Activated T-helper 1 cell treated with anti-CD3 and anti-CD28 coated beads, Interleukin-12 subunit alpha, Interleukin-12 subunit beta, Interleukin-2, Interleukin-4 antibody, amounts not matched to agents 30 ng/mL and 10 ng/mL and 1 ng/mL, durations not matched to agents 14 hours and 24 hours and 36 hours (primary cell): ENCODE measurements at regions not wholly inside any gene's neighbourhood (a gene's known extent, or its start where the extent isn't known, plus 50 kb on each side); places are given as distances from the start of the nearest gene placed in this dataset.

Source experiments
- DNase-seq: peaks from one replicate; pipeline ENCODE4 v3.0.0; 2021; ENCODE audit warnings: low spot score
- H3K27ac Mint-ChIP-seq: one replicate; pipeline ENCODE4 v1.8.0; 2021; ENCODE audit warnings: mild to moderate bottlenecking, mixed read lengths
- H3K27me3 Mint-ChIP-seq: one replicate; pipeline ENCODE4 v1.8.0; 2022; ENCODE audit warnings: mild to moderate bottlenecking, moderate library complexity, mixed read lengths; ENCODE audit not compliant: insufficient read depth
- H3K36me3 Mint-ChIP-seq: one replicate; pipeline ENCODE4 v1.8.0; 2021; ENCODE audit warnings: low read depth, mixed read lengths
- H3K4me1 Mint-ChIP-seq: one replicate; pipeline ENCODE4 v1.8.0; 2021; ENCODE audit warnings: low read depth, mixed read lengths
- H3K4me3 Mint-ChIP-seq: one replicate; pipeline ENCODE4 v1.8.0; 2021; ENCODE audit warnings: mild to moderate bottlenecking, moderate library complexity, mixed read lengths
- H3K9me3 Mint-ChIP-seq: one replicate; pipeline ENCODE4 v1.8.0; 2021; ENCODE audit warnings: mixed read lengths
- intact Hi-C: fragments of 100-400 bp; cut with micrococcal nuclease; formaldehyde crosslinking; loops from one replicate; pipeline ENCODE4 v1.15.1; 2024

GRCh38 chr5:165781738-165782137, 2276.3 kb downstream of the MAT2B start:
- no peaks in the 10 kb centered on the region for H3K36me3 Mint-ChIP-seq
- H3K4me1 Mint-ChIP-seq: no peaks in the 10 kb centered on the region
- no peak for DNase-seq
- no peak overlapping the region for H3K27ac Mint-ChIP-seq
- H3K4me3 Mint-ChIP-seq: no peak overlapping the region
- intact Hi-C loops: no loop called here
- H3K9me3 Mint-ChIP-seq: peaks cover 16% of the 10 kb centered on the region
- no peaks in the 10 kb centered on the region for H3K27me3 Mint-ChIP-seq

GRCh38 chr5:165783024-165783423, 2277.6 kb downstream of the MAT2B start:
- intact Hi-C loops: no loop called here

GRCh38 chr5:165786073-165786472, 2280.7 kb downstream of the MAT2B start:
- intact Hi-C loops: no loop called here
- no peak for DNase-seq
- Mint-ChIP-seq H3K4me3 (no peak overlapping the region), H3K27ac (no peak overlapping the region), H3K4me1 (no peaks in the 10 kb centered on the region), H3K27me3 (no peaks in the 10 kb centered on the region), H3K36me3 (no peaks in the 10 kb centered on the region), H3K9me3 (peaks cover 22% of the 10 kb centered on the region)

More at GRCh38 chr5:165783024-165783423, 2277.6 kb downstream of the MAT2B start:
- Mint-ChIP-seq H3K4me1 (no peaks in the 10 kb centered on the region), H3K9me3 (peaks cover 20% of the 10 kb centered on the region), H3K27me3 (no peaks in the 10 kb centered on the region), H3K4me3 (no peak overlapping the region), H3K36me3 (no peaks in the 10 kb centered on the region), H3K27ac (no peak overlapping the region)
- DNase-seq: no peak

- no peak for DNase-seq
- Mint-ChIP-seq H3K27me3 (no peaks in the 10 kb centered on the region), H3K4me3 (no peak overlapping the region), H3K9me3 (peaks cover 15% of the 10 kb centered on the region), H3K4me1 (no peaks in the 10 kb centered on the region), H3K36me3 (no peaks in the 10 kb centered on the region), H3K27ac (no peak overlapping the region)
- intact Hi-C loops: no loop called here
Measured at GRCh38 chr5:165795073-165795472, 2289.7 kb downstream of the MAT2B start.

GRCh38 chr5:165805756-165806155, 2300.3 kb downstream of the MAT2B start:
- DNase-seq: no peak
- intact Hi-C loops: no loop called here
- H3K27me3 Mint-ChIP-seq: no peaks in the 10 kb centered on the region
- peaks cover 4% of the 10 kb centered on the region for H3K9me3 Mint-ChIP-seq
- H3K4me3 Mint-ChIP-seq: no peak overlapping the region
- H3K4me1 Mint-ChIP-seq: no peaks in the 10 kb centered on the region
- H3K27ac Mint-ChIP-seq: no peak overlapping the region
- H3K36me3 Mint-ChIP-seq: no peaks in the 10 kb centered on the region

GRCh38 chr5:165808335-165808734, 2302.9 kb downstream of the MAT2B start:
- Mint-ChIP-seq H3K36me3 (no peaks in the 10 kb centered on the region), H3K4me3 (no peak overlapping the region), H3K27ac (no peak overlapping the region), H3K4me1 (no peaks in the 10 kb centered on the region), H3K27me3 (no peaks in the 10 kb centered on the region), H3K9me3 (no peaks in the 10 kb centered on the region)
- intact Hi-C loops: no loop called here
- no peak for DNase-seq

- intact Hi-C loops: no loop called here
- Mint-ChIP-seq H3K4me3 (no peak overlapping the region), H3K36me3 (no peaks in the 10 kb centered on the region), H3K27ac (no peak overlapping the region), H3K27me3 (no peaks in the 10 kb centered on the region), H3K4me1 (no peaks in the 10 kb centered on the region), H3K9me3 (no peaks in the 10 kb centered on the region)
- no peak for DNase-seq
Measured at GRCh38 chr5:165809914-165810313, 2304.5 kb downstream of the MAT2B start.

- Mint-ChIP-seq H3K9me3 (peaks cover 5% of the 10 kb centered on the region), H3K27me3 (no peaks in the 10 kb centered on the region), H3K36me3 (no peaks in the 10 kb centered on the region), H3K27ac (no peak overlapping the region), H3K4me1 (no peaks in the 10 kb centered on the region), H3K4me3 (no peak overlapping the region)
- intact Hi-C loops: no loop called here
- DNase-seq: no peak
Measured at GRCh38 chr5:165829504-165829903, 2324.1 kb downstream of the MAT2B start.

- Mint-ChIP-seq H3K4me3 (no peak overlapping the region), H3K4me1 (no peaks in the 10 kb centered on the region), H3K36me3 (no peaks in the 10 kb centered on the region), H3K27ac (no peak overlapping the region), H3K9me3 (peaks cover 6% of the 10 kb centered on the region), H3K27me3 (no peaks in the 10 kb centered on the region)
- intact Hi-C loops: no loop called here
- no peak for DNase-seq
Measured at GRCh38 chr5:165834891-165835290, 2329.5 kb downstream of the MAT2B start.

- intact Hi-C loops: no loop called here
- Mint-ChIP-seq H3K27me3 (no peaks in the 10 kb centered on the region), H3K4me3 (no peak overlapping the region), H3K4me1 (no peaks in the 10 kb centered on the region), H3K36me3 (no peaks in the 10 kb centered on the region), H3K27ac (no peak overlapping the region), H3K9me3 (peaks cover 6% of the 10 kb centered on the region)
- no peak for DNase-seq
Measured at GRCh38 chr5:165836046-165836445, 2330.6 kb downstream of the MAT2B start.

- Mint-ChIP-seq H3K4me1 (no peaks in the 10 kb centered on the region), H3K4me3 (no peak overlapping the region), H3K27ac (no peak overlapping the region), H3K27me3 (no peaks in the 10 kb centered on the region), H3K9me3 (peaks cover 6% of the 10 kb centered on the region), H3K36me3 (no peaks in the 10 kb centered on the region)
- no peak for DNase-seq
- intact Hi-C loops: no loop called here
Measured at GRCh38 chr5:165837286-165837685, 2331.9 kb downstream of the MAT2B start.

- H3K9me3 Mint-ChIP-seq: peaks cover 7% of the 10 kb centered on the region
- intact Hi-C loops: no loop called here
- no peaks in the 10 kb centered on the region for H3K4me1 Mint-ChIP-seq
- H3K4me3 Mint-ChIP-seq: no peak overlapping the region
- H3K27me3 Mint-ChIP-seq: no peaks in the 10 kb centered on the region
- DNase-seq: no peak
- H3K36me3 Mint-ChIP-seq: no peaks in the 10 kb centered on the region
- H3K27ac Mint-ChIP-seq: no peak overlapping the region
Measured at GRCh38 chr5:165844571-165844970, 2339.2 kb downstream of the MAT2B start.

- no peak overlapping the region for H3K4me3 Mint-ChIP-seq
Measured at GRCh38 chr5:165858118-165858517, 2352.7 kb downstream of the MAT2B start.

GRCh38 chr5:165859251-165859650, 2353.8 kb downstream of the MAT2B start:
- Mint-ChIP-seq H3K27ac (no peak overlapping the region), H3K27me3 (no peaks in the 10 kb centered on the region), H3K4me3 (no peak overlapping the region), H3K36me3 (no peaks in the 10 kb centered on the region), H3K9me3 (peaks cover 18% of the 10 kb centered on the region), H3K4me1 (no peaks in the 10 kb centered on the region)
- no peak for DNase-seq
- intact Hi-C loops: no loop called here

More at GRCh38 chr5:165858118-165858517, 2352.7 kb downstream of the MAT2B start:
- peaks cover 26% of the 10 kb centered on the region for H3K9me3 Mint-ChIP-seq
- intact Hi-C loops: no loop called here
- H3K27ac Mint-ChIP-seq: no peak overlapping the region
- no peaks in the 10 kb centered on the region for H3K27me3 Mint-ChIP-seq
- no peak for DNase-seq
- H3K4me1 Mint-ChIP-seq: no peaks in the 10 kb centered on the region
- H3K36me3 Mint-ChIP-seq: no peaks in the 10 kb centered on the region
